ENCODE measurements at regions not wholly inside any gene's neighbourhood (a gene's known extent, or its start where the extent isn't known, plus 50 kb on each side); places are given as distances from the start of the nearest gene placed in this dataset.

DNA sequence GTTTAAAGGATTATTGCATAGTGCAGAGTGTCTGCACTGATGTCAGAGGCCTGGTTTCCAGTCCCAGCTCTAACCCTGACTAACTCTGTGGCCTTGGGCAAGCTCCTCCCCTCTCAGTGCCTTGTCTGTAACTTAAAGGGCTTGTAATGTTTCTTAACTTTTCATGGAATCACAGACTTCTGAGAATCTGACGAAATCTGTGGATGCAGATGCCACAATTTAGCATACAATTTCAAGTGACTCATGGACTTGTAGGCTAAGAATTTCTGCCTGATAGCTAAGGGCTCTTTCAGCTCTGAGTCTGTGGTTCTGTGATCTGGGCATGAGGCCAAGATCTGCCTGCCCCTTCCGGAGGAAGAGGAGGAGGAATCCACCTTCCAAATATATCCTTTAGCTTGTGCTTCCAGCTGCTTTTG is 236.9 kb downstream of the AR start:
- TF ChIP-seq, protein P1, sequence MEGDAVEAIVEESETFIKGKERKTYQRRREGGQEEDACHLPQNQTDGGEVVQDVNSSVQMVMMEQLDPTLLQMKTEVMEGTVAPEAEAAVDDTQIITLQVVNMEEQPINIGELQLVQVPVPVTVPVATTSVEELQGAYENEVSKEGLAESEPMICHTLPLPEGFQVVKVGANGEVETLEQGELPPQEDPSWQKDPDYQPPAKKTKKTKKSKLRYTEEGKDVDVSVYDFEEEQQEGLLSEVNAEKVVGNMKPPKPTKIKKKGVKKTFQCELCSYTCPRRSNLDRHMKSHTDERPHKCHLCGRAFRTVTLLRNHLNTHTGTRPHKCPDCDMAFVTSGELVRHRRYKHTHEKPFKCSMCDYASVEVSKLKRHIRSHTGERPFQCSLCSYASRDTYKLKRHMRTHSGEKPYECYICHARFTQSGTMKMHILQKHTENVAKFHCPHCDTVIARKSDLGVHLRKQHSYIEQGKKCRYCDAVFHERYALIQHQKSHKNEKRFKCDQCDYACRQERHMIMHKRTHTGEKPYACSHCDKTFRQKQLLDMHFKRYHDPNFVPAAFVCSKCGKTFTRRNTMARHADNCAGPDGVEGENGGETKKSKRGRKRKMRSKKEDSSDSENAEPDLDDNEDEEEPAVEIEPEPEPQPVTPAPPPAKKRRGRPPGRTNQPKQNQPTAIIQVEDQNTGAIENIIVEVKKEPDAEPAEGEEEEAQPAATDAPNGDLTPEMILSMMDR (conservative IDR thresholded peaks at IDR 0.05; ENCODE audit: low read depth, low read length), result no peak
- no peak for TF ChIP-seq EZH2phosphoT487 (IDR thresholded peaks at IDR 0.05; ENCODE audit: borderline replicate concordance, low read length)
